WTC11 (cell line): ENCODE measurements at regions not wholly inside any gene's neighbourhood (a gene's known extent, or its start where the extent isn't known, plus 50 kb on each side); places are given as distances from the start of the nearest gene placed in this dataset.

ENCODE experiments used
- ATAC-seq: fragments of 200-7000 bp; cut with Tn5 transposase; 2 replicates; pipeline ENCODE4 v1.10.0; 2021; ENCODE audit warnings: mild to moderate bottlenecking, moderate library complexity
- CTCF ChIA-PET: fragments of 300-600 bp; sonication (Branson Sonifier 250); formaldehyde crosslinking; loops from one replicate; lab custom pipeline; 2021; ENCODE audit warnings: antibody characterized with exemption; lab: Charles Lee
- POLR2A ChIA-PET: fragments of 350-600 bp; sonication (Branson Sonifier 250); formaldehyde crosslinking; loops from one replicate; lab custom pipeline; 2021; ENCODE audit warnings: antibody characterized with exemption; lab: Charles Lee
- DNase-seq: peaks from one replicate; pipeline ENCODE4 v3.0.0; 2021; ENCODE audit warnings: low spot score
- H3K27ac Mint-ChIP-seq: 2 replicates; pipeline ENCODE4 v1.8.0; 2021; ENCODE audit warnings: mixed read lengths
- H3K27me3 Mint-ChIP-seq: 2 replicates; pipeline ENCODE4 v1.8.0; 2021; ENCODE audit warnings: low read depth, mild to moderate bottlenecking, moderate library complexity, mixed read lengths
- H3K36me3 Mint-ChIP-seq: 2 replicates; pipeline ENCODE4 v1.8.0; 2021; ENCODE audit warnings: mixed read lengths
- H3K4me1 Mint-ChIP-seq: 2 replicates; pipeline ENCODE4 v1.8.0; 2022; ENCODE audit warnings: mixed read lengths
- H3K4me3 Mint-ChIP-seq: 2 replicates; pipeline ENCODE4 v1.8.0; 2021; ENCODE audit warnings: mild to moderate bottlenecking, moderate library complexity, mixed read lengths
- H3K9me3 Mint-ChIP-seq: 2 replicates; pipeline ENCODE4 v1.8.0; 2021; ENCODE audit warnings: mixed read lengths
- CREM ChIP-seq: sonication (generic); formaldehyde crosslinking; IDR thresholded peaks from 2 replicates; pipeline ENCODE4 v1.8.1; 2022; ENCODE audit warnings: mild to moderate bottlenecking, missing genetic modification reagents, moderate library complexity
- GRHL2 ChIP-seq: fragments of 250-450 bp; sonication (Bioruptor Pico); IDR thresholded peaks from 2 replicates; pipeline ENCODE4 v1.8.0; 2022; ENCODE audit warnings: mild to moderate bottlenecking, moderate library complexity; ENCODE audit not compliant: insufficient replicate concordance, severe bottlenecking
- MYBL2 ChIP-seq: sonication (generic); formaldehyde crosslinking; IDR thresholded peaks from 2 replicates; pipeline ENCODE4 v1.8.1; 2023; ENCODE audit warnings: mild to moderate bottlenecking, moderate library complexity, missing genetic modification reagents
- NFATC4 ChIP-seq: fragments of 250-450 bp; sonication (Bioruptor Pico); IDR thresholded peaks from 2 replicates; pipeline ENCODE4 v1.9.0; 2021; ENCODE audit warnings: mild to moderate bottlenecking
- OVOL2 ChIP-seq: fragments of 250-450 bp; sonication (Bioruptor Pico); IDR thresholded peaks from 2 replicates; pipeline ENCODE4 v1.9.0; 2021; ENCODE audit warnings: mild to moderate bottlenecking, borderline replicate concordance
- RORB ChIP-seq: fragments of 250-450 bp; sonication (Bioruptor Pico); IDR thresholded peaks from 2 replicates; pipeline ENCODE4 v1.9.0; 2021; ENCODE audit warnings: mild to moderate bottlenecking
- SMAD4 ChIP-seq: sonication (generic); formaldehyde crosslinking; IDR thresholded peaks from 2 replicates; pipeline ENCODE4 v1.8.0; 2022; ENCODE audit warnings: mild to moderate bottlenecking, missing genetic modification reagents
- TCF7 ChIP-seq: sonication (generic); formaldehyde crosslinking; IDR thresholded peaks from 2 replicates; pipeline ENCODE4 v1.8.0; 2022; ENCODE audit warnings: mild to moderate bottlenecking, low read depth, missing genetic modification reagents, moderate library complexity
- TEAD1 ChIP-seq: sonication (generic); formaldehyde crosslinking; IDR thresholded peaks from 2 replicates; pipeline ENCODE4 v1.8.0; 2022; ENCODE audit warnings: mild to moderate bottlenecking, missing genetic modification reagents
- TP53 ChIP-seq: sonication (generic); formaldehyde crosslinking; IDR thresholded peaks from 2 replicates; pipeline ENCODE4 v1.8.1; 2023; ENCODE audit warnings: mild to moderate bottlenecking, missing genetic modification reagents
- ZNF232 ChIP-seq: sonication (generic); formaldehyde crosslinking; IDR thresholded peaks from 2 replicates; pipeline ENCODE4 v1.8.0; 2022; ENCODE audit warnings: mild to moderate bottlenecking, missing genetic modification reagents
- ZNF416 ChIP-seq: fragments of 250-450 bp; sonication (Bioruptor Pico); IDR thresholded peaks from 2 replicates; pipeline ENCODE4 v1.9.0; 2021; ENCODE audit warnings: mild to moderate bottlenecking, inconsistent platforms
- TF ChIP-seq, protein P1 (sequence below): sonication (generic); formaldehyde crosslinking; IDR thresholded peaks from 2 replicates; pipeline ENCODE4 v1.8.1; 2023; ENCODE audit warnings: mild to moderate bottlenecking, missing genetic modification reagents, moderate library complexity
- TF ChIP-seq, protein P2 (sequence below): sonication (generic); formaldehyde crosslinking; IDR thresholded peaks from 2 replicates; pipeline ENCODE4 v1.8.1; 2022; ENCODE audit warnings: low read depth, mild to moderate bottlenecking, moderate library complexity, missing genetic modification reagents, borderline replicate concordance
- TF ChIP-seq, protein P3 (sequence below): sonication (generic); formaldehyde crosslinking; IDR thresholded peaks from 2 replicates; pipeline ENCODE4 v1.8.1; 2022; ENCODE audit warnings: mild to moderate bottlenecking, moderate library complexity, missing genetic modification reagents
- TF ChIP-seq, protein P4 (sequence below): sonication (generic); formaldehyde crosslinking; IDR thresholded peaks from 2 replicates; pipeline ENCODE4 v1.8.1; 2022; ENCODE audit warnings: missing genetic modification reagents, borderline replicate concordance
- TF ChIP-seq, protein P5 (sequence below): sonication (generic); formaldehyde crosslinking; IDR thresholded peaks from 2 replicates; pipeline ENCODE4 v1.8.0; 2023; ENCODE audit warnings: missing genetic modification reagents
- TF ChIP-seq, protein P6 (sequence below): sonication (generic); formaldehyde crosslinking; IDR thresholded peaks from 2 replicates; pipeline ENCODE4 v1.8.0; 2023; ENCODE audit warnings: missing genetic modification reagents, mild to moderate bottlenecking, borderline replicate concordance
- TF ChIP-seq, protein P7 (sequence below): sonication (generic); formaldehyde crosslinking; IDR thresholded peaks from 2 replicates; pipeline ENCODE4 v1.8.1; 2023; ENCODE audit warnings: mild to moderate bottlenecking, missing genetic modification reagents
- TF ChIP-seq, protein P8 (sequence below): fragments of 250-450 bp; sonication (Bioruptor Pico); IDR thresholded peaks from 2 replicates; pipeline ENCODE4 v1.9.0; 2021; ENCODE audit warnings: moderate library complexity, mild to moderate bottlenecking, inconsistent platforms, borderline replicate concordance

DNA sequence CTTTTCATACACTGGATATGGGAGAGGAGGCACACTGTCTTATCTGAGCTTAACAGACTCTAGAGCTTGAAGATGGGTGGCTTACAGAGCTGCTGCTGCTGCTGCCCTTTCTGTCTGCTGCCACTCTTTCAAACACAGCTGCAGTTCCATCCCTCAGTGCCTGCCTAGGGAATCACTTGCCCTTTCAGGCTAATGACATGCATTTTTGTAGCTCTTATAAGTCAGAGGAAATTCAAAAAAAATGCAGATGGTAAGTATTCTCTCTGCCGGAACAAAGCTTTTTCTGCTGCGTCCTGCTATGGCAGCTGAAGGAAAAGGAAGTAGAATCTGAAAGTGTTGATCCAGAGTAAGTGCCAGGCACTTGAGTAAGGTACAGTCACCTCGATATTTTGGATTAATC, 460.4 kb upstream of the DIAPH2 start (continued):
- no peak for TF ChIP-seq GRHL2 (CRISPR knock-in tag)
- TF ChIP-seq, protein P1, sequence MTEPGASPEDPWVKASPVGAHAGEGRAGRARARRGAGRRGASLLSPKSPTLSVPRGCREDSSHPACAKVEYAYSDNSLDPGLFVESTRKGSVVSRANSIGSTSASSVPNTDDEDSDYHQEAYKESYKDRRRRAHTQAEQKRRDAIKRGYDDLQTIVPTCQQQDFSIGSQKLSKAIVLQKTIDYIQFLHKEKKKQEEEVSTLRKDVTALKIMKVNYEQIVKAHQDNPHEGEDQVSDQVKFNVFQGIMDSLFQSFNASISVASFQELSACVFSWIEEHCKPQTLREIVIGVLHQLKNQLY (CRISPR knock-in tag): no peak
- TF ChIP-seq MYBL2 (CRISPR knock-in tag): no peak
- TF ChIP-seq OVOL2 (CRISPR knock-in tag): no peak
- TF ChIP-seq, protein P2, sequence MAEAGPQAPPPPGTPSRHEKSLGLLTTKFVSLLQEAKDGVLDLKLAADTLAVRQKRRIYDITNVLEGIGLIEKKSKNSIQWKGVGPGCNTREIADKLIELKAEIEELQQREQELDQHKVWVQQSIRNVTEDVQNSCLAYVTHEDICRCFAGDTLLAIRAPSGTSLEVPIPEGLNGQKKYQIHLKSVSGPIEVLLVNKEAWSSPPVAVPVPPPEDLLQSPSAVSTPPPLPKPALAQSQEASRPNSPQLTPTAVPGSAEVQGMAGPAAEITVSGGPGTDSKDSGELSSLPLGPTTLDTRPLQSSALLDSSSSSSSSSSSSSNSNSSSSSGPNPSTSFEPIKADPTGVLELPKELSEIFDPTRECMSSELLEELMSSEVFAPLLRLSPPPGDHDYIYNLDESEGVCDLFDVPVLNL: no peak
- no peak for TF ChIP-seq RORB (CRISPR knock-in tag)
- TF ChIP-seq, protein P3, sequence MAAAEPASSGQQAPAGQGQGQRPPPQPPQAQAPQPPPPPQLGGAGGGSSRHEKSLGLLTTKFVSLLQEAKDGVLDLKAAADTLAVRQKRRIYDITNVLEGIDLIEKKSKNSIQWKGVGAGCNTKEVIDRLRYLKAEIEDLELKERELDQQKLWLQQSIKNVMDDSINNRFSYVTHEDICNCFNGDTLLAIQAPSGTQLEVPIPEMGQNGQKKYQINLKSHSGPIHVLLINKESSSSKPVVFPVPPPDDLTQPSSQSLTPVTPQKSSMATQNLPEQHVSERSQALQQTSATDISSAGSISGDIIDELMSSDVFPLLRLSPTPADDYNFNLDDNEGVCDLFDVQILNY (CRISPR knock-in tag): no peak
- TF ChIP-seq NFATC4: no peak
- no peak for TF ChIP-seq SMAD4 (CRISPR knock-in tag)
- no peak for TF ChIP-seq TEAD1
- TF ChIP-seq CREM (CRISPR knock-in tag): no peak
- TF ChIP-seq, protein P4, sequence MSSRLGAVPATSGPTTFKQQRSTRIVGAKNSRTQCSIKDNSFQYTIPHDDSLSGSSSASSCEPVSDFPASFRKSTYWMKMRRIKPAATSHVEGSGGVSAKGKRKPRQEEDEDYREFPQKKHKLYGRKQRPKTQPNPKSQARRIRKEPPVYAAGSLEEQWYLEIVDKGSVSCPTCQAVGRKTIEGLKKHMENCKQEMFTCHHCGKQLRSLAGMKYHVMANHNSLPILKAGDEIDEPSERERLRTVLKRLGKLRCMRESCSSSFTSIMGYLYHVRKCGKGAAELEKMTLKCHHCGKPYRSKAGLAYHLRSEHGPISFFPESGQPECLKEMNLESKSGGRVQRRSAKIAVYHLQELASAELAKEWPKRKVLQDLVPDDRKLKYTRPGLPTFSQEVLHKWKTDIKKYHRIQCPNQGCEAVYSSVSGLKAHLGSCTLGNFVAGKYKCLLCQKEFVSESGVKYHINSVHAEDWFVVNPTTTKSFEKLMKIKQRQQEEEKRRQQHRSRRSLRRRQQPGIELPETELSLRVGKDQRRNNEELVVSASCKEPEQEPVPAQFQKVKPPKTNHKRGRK (CRISPR knock-in tag): no peak
- TF ChIP-seq TP53: no peak
- TF ChIP-seq, protein P5, sequence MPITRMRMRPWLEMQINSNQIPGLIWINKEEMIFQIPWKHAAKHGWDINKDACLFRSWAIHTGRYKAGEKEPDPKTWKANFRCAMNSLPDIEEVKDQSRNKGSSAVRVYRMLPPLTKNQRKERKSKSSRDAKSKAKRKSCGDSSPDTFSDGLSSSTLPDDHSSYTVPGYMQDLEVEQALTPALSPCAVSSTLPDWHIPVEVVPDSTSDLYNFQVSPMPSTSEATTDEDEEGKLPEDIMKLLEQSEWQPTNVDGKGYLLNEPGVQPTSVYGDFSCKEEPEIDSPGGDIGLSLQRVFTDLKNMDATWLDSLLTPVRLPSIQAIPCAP (CRISPR knock-in tag): no peak
- TF ChIP-seq, all 79 proteins: peak for 0

DNA sequence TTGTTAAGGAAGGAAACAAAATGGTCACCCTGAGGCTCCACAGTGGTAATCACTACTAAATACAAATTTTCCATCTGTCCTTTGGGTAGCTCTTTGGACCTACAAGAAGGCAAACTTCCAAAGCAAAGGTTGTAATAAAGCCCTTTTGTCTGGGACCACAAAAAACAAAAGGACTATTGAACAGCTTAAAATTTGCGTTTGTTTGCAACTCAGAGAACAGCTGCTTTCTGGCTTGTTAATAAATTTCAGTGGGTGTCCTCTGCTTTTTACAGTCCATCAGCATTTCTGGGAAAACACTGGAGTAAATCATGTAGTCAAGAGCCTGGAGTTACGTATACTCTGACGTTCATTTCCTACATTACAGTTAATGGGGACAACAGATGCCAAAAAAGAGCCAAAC, 439.7 kb upstream of the DIAPH2 start:
- ChIA-PET POLR2A (no interaction called here), CTCF (no interaction called here)
- no peaks in the 10 kb centered on the region for H3K36me3 Mint-ChIP-seq
- H3K27me3 Mint-ChIP-seq: no peaks in the 10 kb centered on the region; the same call in 1 of the 2 replicates
- no peak overlapping the region for H3K4me3 Mint-ChIP-seq
- DNase-seq (no peak), ATAC-seq (no peak)
- H3K4me1 Mint-ChIP-seq: peaks cover 15% of the 10 kb centered on the region
- no peak overlapping the region for H3K27ac Mint-ChIP-seq
- TF ChIP-seq, protein P1 (CRISPR knock-in tag): no peak
- TF ChIP-seq TCF7 (no peak), ZNF232 (no peak), ZNF416 (no peak)
- TF ChIP-seq, protein P6, sequence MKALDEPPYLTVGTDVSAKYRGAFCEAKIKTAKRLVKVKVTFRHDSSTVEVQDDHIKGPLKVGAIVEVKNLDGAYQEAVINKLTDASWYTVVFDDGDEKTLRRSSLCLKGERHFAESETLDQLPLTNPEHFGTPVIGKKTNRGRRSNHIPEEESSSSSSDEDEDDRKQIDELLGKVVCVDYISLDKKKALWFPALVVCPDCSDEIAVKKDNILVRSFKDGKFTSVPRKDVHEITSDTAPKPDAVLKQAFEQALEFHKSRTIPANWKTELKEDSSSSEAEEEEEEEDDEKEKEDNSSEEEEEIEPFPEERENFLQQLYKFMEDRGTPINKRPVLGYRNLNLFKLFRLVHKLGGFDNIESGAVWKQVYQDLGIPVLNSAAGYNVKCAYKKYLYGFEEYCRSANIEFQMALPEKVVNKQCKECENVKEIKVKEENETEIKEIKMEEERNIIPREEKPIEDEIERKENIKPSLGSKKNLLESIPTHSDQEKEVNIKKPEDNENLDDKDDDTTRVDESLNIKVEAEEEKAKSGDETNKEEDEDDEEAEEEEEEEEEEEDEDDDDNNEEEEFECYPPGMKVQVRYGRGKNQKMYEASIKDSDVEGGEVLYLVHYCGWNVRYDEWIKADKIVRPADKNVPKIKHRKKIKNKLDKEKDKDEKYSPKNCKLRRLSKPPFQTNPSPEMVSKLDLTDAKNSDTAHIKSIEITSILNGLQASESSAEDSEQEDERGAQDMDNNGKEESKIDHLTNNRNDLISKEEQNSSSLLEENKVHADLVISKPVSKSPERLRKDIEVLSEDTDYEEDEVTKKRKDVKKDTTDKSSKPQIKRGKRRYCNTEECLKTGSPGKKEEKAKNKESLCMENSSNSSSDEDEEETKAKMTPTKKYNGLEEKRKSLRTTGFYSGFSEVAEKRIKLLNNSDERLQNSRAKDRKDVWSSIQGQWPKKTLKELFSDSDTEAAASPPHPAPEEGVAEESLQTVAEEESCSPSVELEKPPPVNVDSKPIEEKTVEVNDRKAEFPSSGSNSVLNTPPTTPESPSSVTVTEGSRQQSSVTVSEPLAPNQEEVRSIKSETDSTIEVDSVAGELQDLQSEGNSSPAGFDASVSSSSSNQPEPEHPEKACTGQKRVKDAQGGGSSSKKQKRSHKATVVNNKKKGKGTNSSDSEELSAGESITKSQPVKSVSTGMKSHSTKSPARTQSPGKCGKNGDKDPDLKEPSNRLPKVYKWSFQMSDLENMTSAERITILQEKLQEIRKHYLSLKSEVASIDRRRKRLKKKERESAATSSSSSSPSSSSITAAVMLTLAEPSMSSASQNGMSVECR (CRISPR knock-in tag): no peak
- TF ChIP-seq, protein P7, sequence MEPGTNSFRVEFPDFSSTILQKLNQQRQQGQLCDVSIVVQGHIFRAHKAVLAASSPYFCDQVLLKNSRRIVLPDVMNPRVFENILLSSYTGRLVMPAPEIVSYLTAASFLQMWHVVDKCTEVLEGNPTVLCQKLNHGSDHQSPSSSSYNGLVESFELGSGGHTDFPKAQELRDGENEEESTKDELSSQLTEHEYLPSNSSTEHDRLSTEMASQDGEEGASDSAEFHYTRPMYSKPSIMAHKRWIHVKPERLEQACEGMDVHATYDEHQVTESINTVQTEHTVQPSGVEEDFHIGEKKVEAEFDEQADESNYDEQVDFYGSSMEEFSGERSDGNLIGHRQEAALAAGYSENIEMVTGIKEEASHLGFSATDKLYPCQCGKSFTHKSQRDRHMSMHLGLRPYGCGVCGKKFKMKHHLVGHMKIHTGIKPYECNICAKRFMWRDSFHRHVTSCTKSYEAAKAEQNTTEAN (CRISPR knock-in tag): no peak
- TF ChIP-seq, protein P8, sequence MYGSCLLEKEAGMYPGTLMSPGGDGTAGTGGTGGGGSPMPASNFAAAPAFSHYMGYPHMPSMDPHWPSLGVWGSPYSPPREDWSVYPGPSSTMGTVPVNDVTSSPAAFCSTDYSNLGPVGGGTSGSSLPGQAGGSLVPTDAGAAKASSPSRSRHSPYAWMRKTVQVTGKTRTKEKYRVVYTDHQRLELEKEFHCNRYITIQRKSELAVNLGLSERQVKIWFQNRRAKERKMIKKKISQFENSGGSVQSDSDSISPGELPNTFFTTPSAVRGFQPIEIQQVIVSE: no peak
- no peaks in the 10 kb centered on the region for H3K9me3 Mint-ChIP-seq
